LNCaP clone FGC (cell line): ENCODE measurements at regions not wholly inside any gene's neighbourhood (a gene's known extent, or its start where the extent isn't known, plus 50 kb on each side); places are given as distances from the start of the nearest gene placed in this dataset.

Experiments
- DNase-seq: peaks from one replicate; pipeline ENCODE4 v3.0.0-alpha.2; 2011; ENCODE audit warnings: low read depth
- H3K4me3 ChIP-seq: 2 replicates; pipeline ENCODE4 v1.5.1; 2011; ENCODE audit warnings: mild to moderate bottlenecking, low read depth, low read length, control low read depth
- TF ChIP-seq, protein P1 (sequence below): IDR thresholded peaks from 2 replicates; pipeline ENCODE4 v1.5.1; 2012; ENCODE audit warnings: mild to moderate bottlenecking; ENCODE audit not compliant: control insufficient read depth, insufficient read depth; ENCODE audit errors: extremely low read depth

- DNase-seq: no peak
- H3K4me3 ChIP-seq: no peak overlapping the region
- TF ChIP-seq, protein P1, sequence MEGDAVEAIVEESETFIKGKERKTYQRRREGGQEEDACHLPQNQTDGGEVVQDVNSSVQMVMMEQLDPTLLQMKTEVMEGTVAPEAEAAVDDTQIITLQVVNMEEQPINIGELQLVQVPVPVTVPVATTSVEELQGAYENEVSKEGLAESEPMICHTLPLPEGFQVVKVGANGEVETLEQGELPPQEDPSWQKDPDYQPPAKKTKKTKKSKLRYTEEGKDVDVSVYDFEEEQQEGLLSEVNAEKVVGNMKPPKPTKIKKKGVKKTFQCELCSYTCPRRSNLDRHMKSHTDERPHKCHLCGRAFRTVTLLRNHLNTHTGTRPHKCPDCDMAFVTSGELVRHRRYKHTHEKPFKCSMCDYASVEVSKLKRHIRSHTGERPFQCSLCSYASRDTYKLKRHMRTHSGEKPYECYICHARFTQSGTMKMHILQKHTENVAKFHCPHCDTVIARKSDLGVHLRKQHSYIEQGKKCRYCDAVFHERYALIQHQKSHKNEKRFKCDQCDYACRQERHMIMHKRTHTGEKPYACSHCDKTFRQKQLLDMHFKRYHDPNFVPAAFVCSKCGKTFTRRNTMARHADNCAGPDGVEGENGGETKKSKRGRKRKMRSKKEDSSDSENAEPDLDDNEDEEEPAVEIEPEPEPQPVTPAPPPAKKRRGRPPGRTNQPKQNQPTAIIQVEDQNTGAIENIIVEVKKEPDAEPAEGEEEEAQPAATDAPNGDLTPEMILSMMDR: no peak
These were observed 193.6 kb upstream of the SLC24A3 start for GRCh38 chr20:19018881-19019280.

DNA sequence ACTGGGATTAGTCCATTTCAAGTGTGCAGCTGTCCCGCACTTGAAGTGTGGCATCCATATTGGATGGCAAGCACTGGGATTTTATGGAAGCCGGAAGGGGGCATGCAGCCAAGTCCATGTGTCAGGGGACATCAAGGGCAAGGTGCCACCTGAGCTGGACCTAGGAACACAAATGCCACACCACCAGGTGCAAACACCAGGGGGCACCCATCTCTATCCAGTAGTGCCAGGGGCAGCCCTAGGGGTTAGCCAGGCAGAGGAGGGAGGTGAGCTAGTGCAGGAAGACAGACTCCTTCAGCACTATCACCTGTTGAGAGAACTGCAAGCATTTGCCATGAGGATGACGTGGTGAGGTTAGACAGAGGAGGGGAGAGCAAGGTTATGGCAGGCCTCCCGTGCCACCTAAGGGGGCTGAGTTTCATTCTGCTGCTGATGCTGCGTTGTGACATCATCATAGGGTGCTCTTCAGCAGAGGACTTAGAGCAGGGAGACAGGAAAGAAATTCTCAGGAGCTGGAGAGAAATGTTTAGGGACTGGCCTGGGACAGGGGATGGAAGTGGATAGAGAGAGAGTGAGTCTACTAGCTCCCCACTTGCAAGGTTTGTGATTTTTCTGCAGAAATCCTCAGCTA is 192.6 kb upstream of the SLC24A3 start:
- no peak for DNase-seq
- TF ChIP-seq, protein P1: no peak; the same call in 1 of the 2 replicates

GRCh38 chr20:19021406-19022117 is 190.9 kb upstream of the SLC24A3 start:
- no peak for DNase-seq
- TF ChIP-seq, protein P1: no peak
- no peak overlapping the region for H3K4me3 ChIP-seq

More for the DNA sequence above, 192.6 kb upstream of the SLC24A3 start:
- H3K4me3 ChIP-seq: no peak overlapping the region

DNA sequence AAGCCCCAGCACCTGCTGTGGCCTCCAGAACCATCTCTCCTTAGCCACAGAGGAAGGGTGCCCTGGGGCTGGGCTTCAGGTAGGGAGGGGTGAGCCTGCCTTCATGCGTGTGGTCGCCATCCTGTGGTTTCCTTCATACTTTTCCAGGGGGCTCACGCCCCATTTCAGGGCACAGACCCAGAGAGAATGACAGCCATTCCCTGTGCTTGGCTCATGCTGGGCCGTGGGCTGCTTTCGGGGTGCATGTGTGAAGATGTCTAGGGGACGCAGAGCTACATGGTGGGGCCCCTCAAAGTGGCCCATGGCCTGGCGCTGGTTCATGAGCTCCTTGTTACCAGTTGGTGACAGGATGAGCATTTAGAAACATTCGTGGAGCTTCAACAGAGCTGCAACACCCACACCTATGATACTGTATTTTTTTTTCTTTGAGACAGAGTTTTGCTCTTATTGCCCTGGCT is 190.3 kb upstream of the SLC24A3 start:
- no peak overlapping the region for H3K4me3 ChIP-seq
- DNase-seq: no peak
- TF ChIP-seq, protein P1: no peak

DNA sequence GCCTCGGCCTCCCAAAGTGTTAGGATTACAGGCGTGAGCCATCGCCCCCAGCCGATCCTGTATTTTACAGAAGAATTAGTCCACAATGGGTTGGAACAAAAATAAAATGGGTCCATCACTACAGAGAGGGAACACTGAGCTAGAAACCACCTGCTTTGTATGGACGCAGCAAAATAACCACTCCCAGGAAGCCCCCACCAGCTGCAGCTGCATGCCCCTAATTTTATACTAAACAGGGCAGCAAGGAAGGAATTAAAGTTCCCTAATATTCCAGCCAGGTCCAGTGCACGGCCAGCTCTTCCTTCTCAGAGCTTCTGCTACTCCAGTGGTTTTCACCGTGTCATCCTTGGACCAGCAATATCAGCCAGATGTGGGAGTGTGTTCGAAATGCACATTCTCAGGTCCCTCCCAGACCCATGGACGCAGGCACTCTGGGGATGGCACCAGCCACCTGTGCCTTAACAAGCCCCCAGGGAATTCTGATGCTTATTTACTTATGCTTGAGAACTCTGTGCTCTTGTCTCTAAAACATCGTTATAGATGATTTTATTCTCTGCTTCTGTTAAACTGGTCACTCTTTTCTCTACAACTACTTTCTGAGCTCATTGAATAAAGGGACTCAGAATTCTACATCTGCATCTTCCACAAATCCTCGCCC is 189.5 kb upstream of the SLC24A3 start:
- no peak for DNase-seq
- TF ChIP-seq, protein P1: no peak
- no peak overlapping the region for H3K4me3 ChIP-seq

DNA sequence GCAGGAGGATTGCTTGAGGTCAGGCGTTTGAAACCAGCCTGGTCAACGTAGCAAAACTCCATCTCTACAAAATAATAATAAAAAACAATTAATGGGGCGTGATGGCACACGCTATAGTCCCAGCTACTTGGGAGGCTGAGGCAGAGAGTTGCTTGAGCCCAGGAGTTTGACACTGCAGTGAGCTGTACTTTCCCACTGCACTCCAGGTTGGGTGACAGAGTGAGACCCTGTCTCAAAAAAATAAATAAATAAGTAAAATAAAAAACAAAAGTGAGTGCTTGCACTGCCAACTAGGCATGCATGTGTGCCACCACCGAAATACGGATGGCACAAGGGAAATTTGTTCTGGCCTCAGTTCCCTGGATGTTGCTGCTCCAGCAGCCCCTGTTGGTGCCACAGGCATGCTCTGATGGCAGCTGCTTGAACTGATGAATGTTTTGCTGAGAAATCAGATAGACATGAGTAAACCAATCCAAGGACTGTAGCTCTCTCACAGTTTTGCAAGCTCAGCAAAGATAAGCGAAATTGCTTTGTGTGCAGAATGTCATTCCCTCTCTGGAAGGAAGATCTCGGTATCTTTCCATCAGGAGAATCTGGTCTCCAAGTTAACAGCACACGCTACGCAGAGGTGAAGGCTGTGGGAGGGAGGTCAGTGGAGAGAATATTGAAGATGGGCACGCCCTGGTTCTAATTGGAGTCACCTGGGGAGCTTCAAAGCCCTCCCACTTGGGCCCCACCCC is 188.0 kb upstream of the SLC24A3 start:
- DNase-seq: no peak
- TF ChIP-seq, protein P1: no peak
- no peak overlapping the region for H3K4me3 ChIP-seq
